ENCODE measurements at regions not wholly inside any gene's neighbourhood (a gene's known extent, or its start where the extent isn't known, plus 50 kb on each side); places are given as distances from the start of the nearest gene placed in this dataset.

DNA sequence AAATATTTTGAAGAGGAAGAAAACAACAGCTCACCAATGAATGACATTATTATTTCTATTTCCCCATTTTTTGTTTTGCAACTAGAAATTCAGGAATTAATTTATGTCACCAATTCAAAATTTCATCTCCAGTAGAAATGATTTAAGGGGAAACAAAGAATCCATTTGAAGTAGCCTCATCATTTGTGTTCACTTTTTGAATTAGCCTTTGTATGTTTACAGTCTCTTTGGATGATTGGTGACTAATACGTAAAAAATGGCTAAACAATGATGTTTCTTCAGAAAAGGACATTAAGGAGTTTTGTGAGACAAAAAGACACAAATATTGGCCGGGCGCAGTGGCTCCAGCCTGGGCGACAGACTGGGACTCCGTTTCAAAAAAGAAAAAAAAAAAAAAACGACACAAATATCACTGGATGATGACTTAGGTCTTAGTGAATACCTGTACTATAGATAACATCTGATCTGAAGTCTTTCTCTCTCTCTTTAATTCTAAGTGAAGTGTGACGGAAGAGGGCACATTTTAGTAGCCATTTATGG is 313.2 kb downstream of the PIK3C3 start:
- no peak for DNase-seq (ENCODE audit: low spot score)

DNA sequence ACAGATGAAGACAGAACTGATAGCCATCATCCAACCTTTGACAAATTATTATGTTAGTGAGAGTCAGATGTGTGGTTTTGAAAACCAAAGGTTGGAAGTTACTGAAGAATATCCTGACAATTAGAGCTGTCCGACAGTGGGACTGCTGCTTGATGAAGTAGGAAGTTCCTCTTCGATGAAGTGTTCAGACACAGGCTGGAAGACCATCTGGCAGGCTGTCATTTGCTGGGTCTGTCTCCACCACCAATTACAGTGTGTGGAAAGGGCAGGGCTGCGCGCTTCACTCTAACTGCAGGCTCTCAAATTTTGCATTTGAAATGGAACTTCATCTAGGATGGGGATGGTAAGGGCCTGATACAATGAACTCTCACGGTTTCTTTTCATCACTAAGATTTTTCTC is 313.8 kb downstream of the PIK3C3 start:
- DNase-seq (ENCODE audit: low spot score) = no peak

DNA sequence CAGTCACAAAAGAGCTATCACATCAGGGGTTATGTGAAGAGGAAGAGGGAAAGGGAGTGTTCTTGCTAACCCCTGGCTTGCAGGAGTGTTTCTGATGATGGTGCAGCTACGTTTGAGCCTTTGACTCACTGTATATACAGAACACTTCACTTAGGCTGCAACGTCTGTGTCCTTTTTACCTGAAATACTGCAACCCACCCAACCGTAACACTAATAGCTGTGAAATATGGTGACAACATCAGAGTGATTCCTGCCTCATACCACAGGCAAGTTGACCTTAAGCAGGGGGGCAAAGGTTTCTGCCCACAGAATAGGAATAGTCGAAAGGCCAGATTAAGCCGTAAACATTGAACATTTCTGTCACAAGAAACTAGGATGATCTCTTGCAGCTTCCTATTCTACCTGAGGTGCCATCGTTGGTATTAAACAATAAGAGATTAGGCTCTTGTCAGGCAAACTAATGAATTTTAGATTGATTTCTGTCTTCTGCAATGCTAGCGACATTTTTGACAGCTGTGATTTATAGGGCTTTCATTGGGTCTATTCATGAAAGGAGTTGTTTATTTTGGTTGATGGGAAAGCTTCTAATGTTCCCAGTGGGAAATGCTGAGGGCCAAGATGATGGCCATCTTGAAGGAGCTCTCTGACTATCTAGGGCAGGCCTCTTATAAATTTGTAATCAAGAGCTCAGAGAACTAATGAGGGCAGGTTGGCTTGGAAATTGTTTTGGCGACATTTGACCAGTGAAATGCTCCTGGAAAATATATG is 316.8 kb downstream of the PIK3C3 start:
- no peak for DNase-seq (ENCODE audit: low spot score)

DNA sequence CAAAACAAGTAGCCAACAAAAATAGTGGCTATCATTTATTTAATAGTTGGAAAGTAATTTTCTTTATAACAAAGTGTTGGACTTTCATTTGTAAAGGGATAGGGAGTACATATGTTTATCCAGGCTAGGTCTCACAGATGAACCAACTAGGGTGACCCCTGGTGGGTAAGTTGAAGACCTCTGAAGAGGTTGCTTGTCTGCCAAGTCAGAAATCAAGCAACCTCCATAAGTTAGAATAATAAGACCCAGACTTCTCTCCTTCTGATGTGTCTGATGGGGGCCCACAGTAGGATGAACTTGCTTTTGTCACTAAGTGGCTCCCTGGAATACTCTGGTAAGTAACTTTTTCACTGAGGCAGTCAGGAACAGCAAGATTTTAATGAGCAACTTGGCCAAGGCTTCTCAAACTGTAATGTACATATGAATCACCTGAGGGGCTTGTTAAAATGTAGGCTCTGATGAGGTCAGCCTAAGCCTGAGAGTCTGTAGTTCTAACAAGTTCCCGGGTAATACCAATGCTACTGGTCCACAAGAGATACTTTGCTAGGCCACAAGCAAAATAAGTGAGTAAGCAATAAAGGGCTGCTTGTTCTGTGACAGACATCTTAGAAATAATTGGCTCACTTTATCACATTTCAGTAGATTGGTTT is 319.6 kb downstream of the PIK3C3 start:
- DNase-seq (ENCODE audit: low spot score) = no peak

DNA sequence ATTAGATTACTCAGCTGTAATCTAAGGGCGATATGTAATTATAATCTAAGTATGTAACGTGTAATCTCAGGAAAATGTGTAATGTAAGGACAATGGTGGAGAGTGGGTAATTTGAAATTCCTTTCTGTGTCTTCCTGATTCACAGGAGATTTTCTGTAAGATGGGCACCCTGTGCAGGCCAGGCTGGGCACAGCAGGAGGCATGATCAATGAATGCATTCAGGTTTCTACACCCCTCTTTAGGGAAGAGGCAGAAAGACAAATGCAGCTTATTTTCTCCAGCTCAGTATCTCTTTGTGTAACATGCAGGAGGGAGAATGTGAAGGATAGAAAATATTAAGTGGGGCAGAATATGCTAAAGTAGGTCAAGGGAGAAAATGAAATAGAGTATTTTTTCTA is 320.1 kb downstream of the PIK3C3 start:
- no peak for DNase-seq (ENCODE audit: low spot score)

DNA sequence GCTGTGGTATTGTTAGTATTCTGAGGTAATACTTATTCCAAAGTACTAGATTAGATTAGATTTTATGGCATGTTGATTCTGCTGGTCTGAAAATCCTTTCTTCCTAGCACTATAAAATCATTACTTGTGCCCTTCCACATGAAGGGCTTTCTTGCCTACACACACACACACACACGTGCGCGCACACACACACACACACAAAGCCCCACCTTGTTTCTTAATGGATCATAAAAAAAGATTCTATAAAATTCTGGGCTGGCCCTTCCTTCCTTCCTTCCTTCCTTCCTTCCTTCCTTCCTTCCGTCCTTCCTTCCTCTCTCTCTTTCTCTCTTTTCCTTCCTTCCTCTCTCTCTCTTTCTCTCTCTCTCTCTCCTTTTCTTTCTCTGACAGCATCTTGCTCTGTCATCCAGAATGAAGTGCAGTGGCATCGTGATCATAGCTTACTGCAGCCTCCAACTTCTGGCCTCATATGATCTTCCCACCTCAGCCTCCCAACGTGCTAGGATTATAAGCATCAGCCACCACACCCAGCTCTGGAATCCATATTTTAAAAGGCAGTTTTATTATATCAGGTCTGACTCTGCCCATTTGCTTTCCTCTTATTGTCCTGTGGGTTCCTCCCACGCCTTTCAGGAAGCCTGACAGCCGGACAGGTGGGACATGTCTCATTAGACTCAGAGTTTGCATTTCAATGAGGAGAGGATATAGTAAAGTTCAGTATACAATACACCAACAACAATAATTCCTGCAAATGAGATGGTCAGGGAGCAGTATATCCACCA is 321.1 kb downstream of the PIK3C3 start:
- no peak for DNase-seq (ENCODE audit: low spot score)

DNA sequence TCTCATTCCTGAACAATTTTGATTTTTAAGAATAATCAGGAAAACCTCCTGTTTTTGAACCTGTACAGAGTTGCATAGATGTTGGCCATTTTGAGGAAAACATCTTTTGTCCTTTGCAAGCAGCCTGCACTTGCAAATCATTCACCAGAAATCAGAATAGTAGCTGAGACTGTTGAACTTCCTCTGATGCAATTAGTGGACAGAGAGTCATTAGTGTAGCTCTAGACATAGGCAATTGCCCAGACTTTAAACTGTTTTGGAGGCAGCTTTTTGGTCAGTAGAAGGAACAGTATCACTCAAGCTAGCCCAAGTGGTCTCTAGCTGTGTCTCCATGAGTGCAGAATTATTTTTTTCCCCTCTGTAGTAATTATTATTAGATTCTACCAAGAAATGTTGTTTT is 326.1 kb downstream of the PIK3C3 start:
- no peak for DNase-seq (ENCODE audit: low spot score)

DNA sequence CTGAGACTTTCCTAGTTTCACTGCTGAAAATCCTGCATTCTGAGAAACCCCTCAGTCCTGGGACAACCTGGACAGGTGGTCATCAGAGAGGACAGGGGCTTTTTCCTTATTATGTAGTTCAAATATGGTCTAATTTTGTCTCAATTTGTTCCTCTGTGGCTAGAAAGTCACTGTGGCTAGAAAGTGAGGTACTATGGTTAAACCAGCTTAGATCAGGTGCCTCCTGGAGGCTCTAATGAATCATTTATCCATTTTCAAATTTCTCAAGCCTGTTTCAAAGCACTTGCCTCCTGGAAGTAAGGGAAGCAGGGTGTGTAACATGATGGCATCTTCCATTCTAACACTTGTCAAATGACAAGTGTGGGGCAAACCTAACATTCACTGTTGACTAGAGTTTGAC is 326.8 kb downstream of the PIK3C3 start:
- DNase-seq (ENCODE audit: low spot score) = no peak

DNA sequence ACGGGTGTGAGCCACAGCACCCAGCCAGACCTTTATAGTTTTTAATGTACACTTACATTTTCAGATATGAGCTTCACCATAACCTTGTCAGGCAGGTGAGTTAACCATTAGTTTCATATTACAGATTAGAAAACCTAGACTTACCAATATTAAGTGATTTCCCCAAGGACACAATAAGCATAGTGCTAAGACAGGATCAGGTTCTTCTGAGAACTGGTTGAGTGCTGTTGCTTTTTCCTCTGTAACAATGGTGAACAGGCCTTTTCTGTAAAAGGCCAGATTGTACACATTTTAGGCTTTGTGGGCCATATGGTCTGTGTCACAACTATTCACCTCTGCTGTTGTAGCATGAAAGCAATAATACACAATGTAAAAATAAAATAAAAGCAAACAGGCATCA is 332.0 kb downstream of the PIK3C3 start:
- no peak for DNase-seq (ENCODE audit: low spot score)

DNA sequence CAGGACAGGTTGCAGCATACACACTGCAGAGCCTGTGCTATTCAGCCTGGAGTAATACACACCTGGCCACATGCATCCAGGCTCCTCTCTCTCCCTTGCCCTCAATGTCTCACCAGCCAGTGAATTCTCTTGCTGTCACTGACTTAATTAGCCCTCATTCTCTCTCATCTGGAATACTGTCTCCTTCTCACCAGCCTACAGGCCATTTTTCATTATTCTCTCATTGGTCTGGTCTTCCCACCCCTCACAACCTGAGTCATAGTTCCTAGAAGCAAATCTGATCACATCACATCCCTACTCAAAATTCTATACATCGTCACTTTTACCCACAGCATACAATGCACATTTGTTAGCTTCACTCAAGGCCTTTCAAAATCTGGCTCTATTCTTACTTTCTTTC is 333.1 kb downstream of the PIK3C3 start:
- DNase-seq (ENCODE audit: low spot score) = no peak

DNA sequence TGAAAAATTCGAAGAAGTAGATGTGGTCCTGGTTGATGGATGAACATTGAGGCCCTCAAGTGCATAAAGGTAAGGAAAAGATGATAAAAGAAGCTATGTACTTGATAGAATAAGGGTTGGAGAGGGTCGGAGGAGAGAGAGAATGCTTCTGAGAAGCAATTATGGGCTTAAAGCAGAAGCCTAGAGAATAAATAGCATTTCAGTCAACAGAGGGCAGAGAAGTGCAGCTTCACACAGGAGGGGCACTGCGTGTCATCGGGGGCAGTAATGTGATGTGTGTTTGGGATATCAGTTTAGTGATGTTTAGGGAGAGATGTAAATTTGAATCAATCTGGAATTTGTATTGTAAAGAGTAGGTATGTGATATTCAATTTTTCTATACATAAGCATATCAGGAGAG is 334.5 kb downstream of the PIK3C3 start:
- DNase-seq (ENCODE audit: low spot score) = no peak

DNA sequence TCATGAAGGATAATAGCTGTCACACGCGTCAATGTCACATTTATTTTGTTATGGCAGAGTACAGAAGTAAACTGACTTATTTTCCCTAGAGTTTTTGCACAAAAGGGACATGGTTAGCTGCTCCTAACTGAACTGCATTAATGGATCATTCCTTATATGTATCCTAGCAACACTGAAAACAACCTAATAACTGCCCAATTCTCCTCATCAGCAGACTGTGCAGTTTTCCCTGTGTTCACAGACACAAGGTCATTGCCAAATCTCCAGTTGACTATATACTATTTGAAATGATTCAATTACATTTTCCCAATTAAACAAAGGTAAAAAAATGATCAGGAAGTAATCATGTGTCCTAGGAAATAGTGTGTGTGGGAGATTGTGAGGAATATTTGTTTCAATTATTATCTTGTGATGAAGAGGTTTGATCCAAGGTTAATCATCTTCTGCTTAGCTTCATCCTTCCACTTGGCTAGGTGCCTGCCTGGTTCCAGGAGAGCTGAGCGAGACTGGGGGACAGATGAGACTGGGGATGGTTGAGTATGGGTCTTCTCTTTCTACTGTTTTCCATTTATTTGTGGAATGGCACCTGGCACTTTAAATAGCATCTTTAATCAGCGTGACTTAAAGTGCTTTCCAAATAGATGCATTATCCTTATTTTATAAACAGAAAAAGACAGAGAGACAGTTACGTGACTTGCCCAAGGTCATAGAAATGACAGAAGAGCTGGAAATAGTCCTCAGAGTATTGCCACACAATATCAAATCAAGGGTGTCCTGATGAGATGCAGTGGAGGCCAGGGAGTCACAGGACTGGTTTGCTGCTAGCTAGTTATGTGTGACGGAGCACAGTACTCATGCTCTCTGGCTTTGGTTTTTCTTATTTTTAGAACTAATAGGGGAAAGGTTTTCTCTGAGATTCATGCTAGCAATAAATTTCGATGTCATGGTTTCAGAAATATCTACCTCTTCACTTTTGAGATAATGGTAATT is 335.6 kb downstream of the PIK3C3 start:
- no peak for DNase-seq (ENCODE audit: low spot score)

DNA sequence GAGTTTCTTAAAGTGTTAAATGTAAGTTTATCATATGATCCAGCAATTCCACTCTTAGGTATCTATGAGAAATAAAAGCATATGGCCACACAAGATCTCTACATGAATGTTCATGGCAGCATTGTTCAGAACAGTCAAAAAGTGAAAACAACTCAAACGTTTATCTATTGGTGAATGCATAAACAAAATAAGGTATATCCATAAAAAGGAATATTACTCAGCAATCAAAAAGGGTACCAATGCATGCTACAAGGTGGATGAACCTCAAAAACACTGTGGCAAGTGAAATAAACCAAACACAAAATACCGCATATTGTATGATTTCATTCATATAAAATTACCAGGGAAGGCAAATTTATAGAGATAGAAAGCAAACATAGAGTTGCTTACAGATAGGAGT is 337.6 kb downstream of the PIK3C3 start:
- DNase-seq (ENCODE audit: low spot score) = no peak

DNA sequence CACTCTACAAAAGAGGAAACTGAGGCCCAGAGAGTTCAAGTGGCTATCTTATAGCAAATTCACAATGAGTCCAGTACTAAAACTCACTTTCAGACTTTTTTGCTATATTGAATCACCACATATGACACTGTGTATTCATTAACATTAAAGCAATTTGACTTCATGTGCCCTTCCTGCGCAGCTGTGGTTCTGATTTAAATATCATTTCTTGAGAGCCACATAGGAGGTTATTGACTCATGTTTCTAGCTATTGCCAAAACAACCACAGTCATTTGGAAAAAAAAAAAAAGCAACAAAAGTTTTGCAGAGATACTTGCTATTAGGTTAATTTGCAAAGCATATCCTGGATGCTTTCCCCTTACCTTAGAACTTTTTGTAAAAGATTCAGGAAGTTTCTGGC is 341.2 kb downstream of the PIK3C3 start:
- no peak for DNase-seq (ENCODE audit: low spot score)

DNA sequence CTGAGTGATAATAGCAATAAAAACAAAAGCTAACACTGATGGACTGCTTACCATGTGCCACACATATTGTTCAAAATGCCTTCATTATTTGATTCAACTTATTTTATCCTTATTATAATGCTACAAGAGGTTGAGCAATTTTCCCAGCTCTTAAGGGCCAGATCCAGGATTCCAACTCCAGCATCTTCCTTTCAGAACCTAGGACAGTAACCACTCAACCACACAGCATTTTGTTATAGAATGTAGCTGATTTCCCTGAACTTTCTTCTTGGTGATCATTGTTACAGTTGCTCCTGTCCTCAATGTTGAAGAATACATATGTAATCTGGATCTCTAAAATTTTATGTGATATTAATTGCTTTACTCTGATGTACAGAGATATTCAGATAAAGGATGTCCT is 341.7 kb downstream of the PIK3C3 start:
- no peak for DNase-seq (ENCODE audit: low spot score)

DNA sequence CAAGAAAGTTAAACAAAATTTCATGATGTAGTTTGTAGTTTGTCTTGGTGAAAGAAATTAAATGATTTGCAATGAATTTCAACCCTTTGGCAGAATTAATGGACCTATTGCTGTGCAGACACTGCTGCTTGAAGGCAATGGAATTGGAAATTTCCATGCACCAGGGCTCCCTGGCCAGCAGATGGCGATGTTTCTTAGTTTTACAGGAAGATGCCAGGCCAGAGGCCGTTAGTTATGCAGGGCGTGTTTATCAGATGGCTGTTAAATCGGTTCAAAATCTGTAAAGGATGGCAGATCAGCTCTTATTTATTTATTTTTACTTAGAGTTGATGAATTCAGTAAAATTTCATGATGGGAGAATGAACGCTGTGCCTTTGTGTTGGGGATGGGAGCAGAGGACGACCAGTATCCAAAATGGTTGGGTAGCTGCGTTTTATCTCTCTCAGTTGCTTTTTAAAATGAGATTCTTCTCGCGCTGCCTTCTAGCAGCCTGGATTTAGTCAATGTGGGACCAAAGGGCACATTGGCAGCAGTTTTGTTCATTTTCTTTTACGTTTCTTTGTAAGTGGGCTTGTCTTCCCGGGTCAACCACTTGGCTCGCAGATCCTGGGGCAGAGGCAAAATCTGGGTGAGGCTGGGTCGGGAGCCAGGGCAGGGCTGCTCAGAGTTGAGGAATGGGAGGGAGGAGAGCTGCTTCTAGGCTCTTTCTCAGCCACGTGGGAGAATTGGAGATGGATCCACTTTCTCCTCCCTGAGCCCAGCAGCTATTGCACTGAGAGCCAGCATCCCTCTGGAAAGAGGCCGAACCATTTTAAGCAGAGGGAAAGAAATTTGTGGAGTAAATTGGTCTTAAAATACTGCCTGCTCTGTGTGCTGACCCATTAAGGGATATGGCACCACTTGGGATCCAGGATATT is 344.0 kb downstream of the PIK3C3 start:
- DNase-seq (ENCODE audit: low spot score) = peak; percentile 77

DNA sequence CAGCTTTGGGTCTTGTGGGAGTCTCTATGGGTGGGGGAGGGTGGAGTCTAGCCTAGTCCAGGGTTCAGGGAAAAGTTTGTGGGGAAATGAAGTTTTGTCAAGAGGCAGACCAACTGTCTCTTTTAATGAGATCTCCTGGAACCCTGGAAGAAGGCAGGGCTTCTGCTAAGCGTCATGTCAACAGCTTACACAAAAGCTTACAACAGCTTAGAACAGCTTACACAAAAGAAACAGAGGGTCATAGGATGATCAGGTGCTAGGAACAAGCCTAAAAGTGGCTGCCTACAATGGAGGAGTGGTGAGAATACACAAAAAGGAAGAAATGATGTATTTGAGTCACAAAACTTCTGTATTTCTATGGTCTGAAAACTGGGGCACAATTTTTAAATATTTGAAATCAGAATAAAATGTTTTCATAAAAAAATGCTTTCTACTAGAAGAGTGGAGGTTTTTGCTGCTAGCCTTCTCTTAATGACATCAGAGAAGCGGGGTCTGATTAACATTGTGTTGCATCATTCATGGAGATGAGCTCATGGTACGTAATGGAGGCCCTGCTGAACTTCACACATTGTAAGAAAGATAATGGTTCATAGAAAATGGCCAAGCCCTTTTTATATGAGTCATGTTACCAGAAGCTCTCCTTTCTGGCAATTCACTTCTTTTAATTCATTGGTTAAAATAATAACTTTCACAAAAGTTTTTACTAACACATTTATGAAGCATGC is 351.0 kb downstream of the PIK3C3 start:
- no peak for DNase-seq (ENCODE audit: low spot score)

DNA sequence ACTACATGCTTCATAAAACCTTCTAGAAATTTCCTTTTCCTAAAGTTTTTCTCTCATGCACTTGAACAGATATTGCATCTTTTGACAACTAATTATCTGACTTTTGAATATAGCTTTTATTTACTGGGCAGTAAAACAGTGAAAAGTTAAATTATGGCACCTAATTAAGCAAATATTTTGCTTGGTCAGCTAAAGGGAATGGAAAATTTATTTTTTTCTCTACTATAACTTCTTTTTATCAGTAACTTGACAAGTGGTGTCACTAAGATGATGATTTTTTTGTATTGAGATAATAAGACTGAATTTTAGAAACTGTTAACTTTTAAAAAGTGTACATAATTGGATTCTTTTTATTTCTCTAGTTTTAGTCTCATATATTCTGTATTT is 351.6 kb downstream of the PIK3C3 start:
- DNase-seq (ENCODE audit: low spot score) = no peak

DNA sequence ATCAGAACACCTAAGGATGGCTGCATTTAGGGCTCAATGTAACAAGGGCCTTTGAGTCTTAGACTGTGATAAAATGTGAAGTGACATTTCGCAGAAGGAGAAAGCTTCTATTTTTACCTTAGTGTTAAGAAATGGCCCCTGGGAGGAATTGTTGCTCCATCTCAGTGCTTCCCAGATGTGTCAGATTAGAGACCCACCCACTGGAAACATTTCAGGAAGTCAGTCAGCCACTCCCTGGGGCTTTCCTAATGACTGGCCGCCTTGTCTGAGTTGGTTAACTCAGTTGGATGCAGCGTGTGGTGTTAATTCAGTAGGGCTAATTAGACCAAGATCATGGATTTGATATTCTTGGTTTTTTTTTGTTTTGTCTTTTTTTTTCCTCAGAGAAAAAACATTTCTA is 355.9 kb downstream of the PIK3C3 start:
- no peak for DNase-seq (ENCODE audit: low spot score)

DNA sequence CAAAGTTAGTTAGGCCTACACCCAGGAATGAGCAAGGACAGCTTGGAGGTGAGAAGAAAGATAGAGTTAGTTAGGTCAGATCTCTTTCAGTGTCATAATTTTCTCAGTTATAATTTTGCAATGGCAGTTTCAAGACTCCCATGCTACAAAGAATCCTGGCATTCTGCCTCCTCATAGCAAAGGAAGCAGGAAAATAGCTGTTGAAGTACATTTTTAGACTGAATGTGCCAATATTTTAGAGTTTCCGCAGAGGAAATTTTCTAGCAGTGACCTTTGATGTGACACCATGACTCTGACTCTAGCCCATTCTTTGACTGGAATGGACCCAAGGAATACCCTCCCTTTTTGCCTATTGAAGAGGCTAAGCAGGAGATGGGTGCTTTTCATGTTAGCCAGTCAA is 371.7 kb downstream of the PIK3C3 start:
- no peak for DNase-seq (ENCODE audit: low spot score)

All from ureter (tissue), 1 donor.